ENCODE measurements at regions not wholly inside any gene's neighbourhood (a gene's known extent, or its start where the extent isn't known, plus 50 kb on each side); places are given as distances from the start of the nearest gene placed in this dataset.
"Not testable (repeated sequence)": the region's sequence is repeated elsewhere in the genome, so short reads cannot be mapped to it uniquely, and the experiment has no call there.

DNA sequence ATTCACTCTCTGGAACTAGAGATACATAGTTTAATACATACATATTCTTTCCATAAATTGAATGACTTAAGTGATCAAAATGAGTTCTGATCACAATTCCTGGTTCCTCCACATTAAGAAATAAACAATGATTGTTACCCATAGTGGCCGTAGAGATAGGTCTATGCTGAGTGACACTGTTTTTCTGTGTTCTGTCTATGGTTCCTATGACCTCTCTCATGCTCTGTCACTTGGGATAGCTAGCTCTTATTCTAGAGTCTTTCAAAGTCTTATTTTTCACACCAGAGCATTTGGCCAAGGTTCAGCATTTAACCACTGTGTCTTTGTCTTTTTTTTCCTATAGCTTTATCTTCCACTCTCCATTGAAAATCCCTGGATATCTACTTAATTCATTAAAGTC lies 132.4 kb downstream of the GOLGA6L6 start:
- no peaks in the 10 kb centered on the region for H3K4me1 ChIP-seq
- peaks cover 0 to 11% (median 0%) of the 10 kb centered on the region in 3 donors for H3K9me3 ChIP-seq
- H3K36me3 ChIP-seq: no peaks in the 10 kb centered on the region
- H3K27ac ChIP-seq: no peak overlapping the region
- TF ChIP-seq, protein P1, sequence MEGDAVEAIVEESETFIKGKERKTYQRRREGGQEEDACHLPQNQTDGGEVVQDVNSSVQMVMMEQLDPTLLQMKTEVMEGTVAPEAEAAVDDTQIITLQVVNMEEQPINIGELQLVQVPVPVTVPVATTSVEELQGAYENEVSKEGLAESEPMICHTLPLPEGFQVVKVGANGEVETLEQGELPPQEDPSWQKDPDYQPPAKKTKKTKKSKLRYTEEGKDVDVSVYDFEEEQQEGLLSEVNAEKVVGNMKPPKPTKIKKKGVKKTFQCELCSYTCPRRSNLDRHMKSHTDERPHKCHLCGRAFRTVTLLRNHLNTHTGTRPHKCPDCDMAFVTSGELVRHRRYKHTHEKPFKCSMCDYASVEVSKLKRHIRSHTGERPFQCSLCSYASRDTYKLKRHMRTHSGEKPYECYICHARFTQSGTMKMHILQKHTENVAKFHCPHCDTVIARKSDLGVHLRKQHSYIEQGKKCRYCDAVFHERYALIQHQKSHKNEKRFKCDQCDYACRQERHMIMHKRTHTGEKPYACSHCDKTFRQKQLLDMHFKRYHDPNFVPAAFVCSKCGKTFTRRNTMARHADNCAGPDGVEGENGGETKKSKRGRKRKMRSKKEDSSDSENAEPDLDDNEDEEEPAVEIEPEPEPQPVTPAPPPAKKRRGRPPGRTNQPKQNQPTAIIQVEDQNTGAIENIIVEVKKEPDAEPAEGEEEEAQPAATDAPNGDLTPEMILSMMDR (IDR thresholded peaks at IDR 0.05): no peak
- no peak overlapping the region for H3K4me3 ChIP-seq
- intact Hi-C loops (cut with DNase I; ENCODE audit: low total_unique reads): loop anchor here (10.0 kb wide), 1 partner anchor 64 kb away; no protein-coding TSS in a partner anchor
- H3K27me3 ChIP-seq: no peaks in the 10 kb centered on the region
- no peak for DNase-seq

DNA sequence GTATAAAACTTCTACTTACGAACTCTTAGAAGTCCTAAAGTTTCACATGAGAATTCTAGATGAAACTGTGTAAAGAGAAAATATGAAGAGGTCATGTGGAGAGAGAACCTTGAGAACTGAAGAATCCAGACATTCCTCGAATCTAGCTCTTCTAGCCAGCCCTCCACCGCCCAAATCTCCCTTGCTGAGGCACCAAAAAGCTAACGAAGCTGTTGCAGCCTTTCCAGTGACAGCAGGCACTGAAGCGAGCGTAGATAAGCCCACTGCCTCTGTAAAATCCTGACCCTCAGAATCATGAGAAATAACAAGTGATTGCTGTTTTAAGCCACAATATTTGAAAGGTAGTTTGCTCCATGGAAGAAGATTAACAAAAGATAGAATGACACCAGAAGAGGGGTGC lies 134.0 kb downstream of the GOLGA6L6 start:
- H3K27ac ChIP-seq: no peak overlapping the region
- no peak for DNase-seq
- TF ChIP-seq, protein P1 (IDR thresholded peaks at IDR 0.05): no peak
- no peaks in the 10 kb centered on the region for H3K4me1 ChIP-seq
- peaks cover 0 to 5% (median 0%) of the 10 kb centered on the region in 3 donors for H3K9me3 ChIP-seq
- intact Hi-C loops (cut with DNase I; ENCODE audit: low total_unique reads): loop anchor here (10.0 kb wide), 1 partner anchor 63 kb away; no protein-coding TSS in a partner anchor
- no peak overlapping the region for H3K4me3 ChIP-seq
- H3K27me3 ChIP-seq: no peaks in the 10 kb centered on the region
- H3K36me3 ChIP-seq: no peaks in the 10 kb centered on the region

DNA sequence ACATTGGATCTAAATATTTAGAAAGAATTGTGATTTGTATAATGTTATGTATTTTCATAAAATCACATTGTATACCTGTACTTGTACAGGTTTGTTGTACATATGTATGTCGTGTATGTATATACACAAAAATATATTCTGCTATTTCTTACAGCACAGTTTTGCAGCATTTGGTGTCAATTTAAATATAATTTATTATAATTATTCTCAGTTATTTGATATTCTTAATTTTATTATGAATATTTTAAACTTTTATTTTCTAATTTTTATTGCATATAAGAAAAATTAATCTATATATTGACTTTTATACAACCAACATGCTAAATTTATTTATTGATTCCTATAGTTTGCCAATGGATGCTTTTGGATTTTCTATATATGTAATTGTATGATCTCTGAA lies 137.0 kb downstream of the GOLGA6L6 start:
- H3K4me3 ChIP-seq, DNase-seq, H3K4me1 ChIP-seq, H3K27ac ChIP-seq, H3K27me3 ChIP-seq, H3K36me3 ChIP-seq: not testable (repeated sequence)
- intact Hi-C loops (cut with DNase I; ENCODE audit: low total_unique reads): loop anchor here (10.0 kb wide), 1 partner anchor 60 kb away; no protein-coding TSS in a partner anchor
- H3K9me3 ChIP-seq: peaks cover 0 to 21% (median 9%) of the 10 kb centered on the region in 3 donors

- intact Hi-C loops (cut with DNase I; ENCODE audit: low total_unique reads): loop anchor here (10.0 kb wide), 1 partner anchor 58 kb away; no protein-coding TSS in a partner anchor
- not testable (repeated sequence) for H3K4me3 ChIP-seq, H3K4me1 ChIP-seq, H3K27ac ChIP-seq, H3K27me3 ChIP-seq, H3K36me3 ChIP-seq, DNase-seq
- peaks cover 0 to 21% (median 9%) of the 10 kb centered on the region in 3 donors for H3K9me3 ChIP-seq
Observed at GRCh38 chr15:20402586-20402985, 139.0 kb downstream of the GOLGA6L6 start.

DNA sequence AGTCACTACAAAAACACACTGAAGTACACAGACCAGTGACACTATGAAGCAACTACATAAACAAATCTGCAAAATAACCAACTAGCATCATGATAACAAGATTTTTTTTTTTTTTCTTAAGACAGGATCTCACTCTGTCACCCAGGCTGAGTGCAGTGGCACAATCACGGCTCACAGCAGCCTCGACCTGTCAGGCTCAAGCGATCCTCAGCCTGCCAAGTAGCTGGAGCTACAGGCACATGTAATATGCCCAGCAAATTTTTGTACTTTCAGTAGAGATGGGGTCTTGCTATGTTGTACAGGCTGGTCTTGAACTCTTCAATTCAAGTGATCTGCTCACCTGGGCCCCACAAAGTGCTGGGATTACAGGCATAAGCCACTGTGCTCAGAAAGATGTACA lies 140.5 kb downstream of the GOLGA6L6 start:
- H3K4me3 ChIP-seq, H3K36me3 ChIP-seq, H3K27ac ChIP-seq, H3K27me3 ChIP-seq, H3K4me1 ChIP-seq, DNase-seq: not testable (repeated sequence)
- H3K9me3 ChIP-seq: peaks cover 0 to 16% (median 9%) of the 10 kb centered on the region in 3 donors
- intact Hi-C loops (cut with DNase I; ENCODE audit: low total_unique reads): loop anchor here (10.0 kb wide), 1 partner anchor 56 kb away; no protein-coding TSS in a partner anchor

GRCh38 chr15:20398680-20399079 lies 142.9 kb downstream of the GOLGA6L6 start:
- intact Hi-C loops (cut with DNase I; ENCODE audit: low total_unique reads); H3K27me3 ChIP-seq; H3K4me3 ChIP-seq; H3K27ac ChIP-seq; DNase-seq; H3K36me3 ChIP-seq; H3K4me1 ChIP-seq: not testable (repeated sequence)
- H3K9me3 ChIP-seq: peaks cover 0 to 16% (median 9%) of the 10 kb centered on the region in 3 donors

- H3K36me3 ChIP-seq; H3K9me3 ChIP-seq; H3K4me3 ChIP-seq; H3K27me3 ChIP-seq; H3K27ac ChIP-seq; H3K4me1 ChIP-seq; intact Hi-C loops (cut with DNase I; ENCODE audit: low total_unique reads); DNase-seq: not testable (repeated sequence)
Observed at GRCh38 chr15:20388161-20388560, 153.4 kb downstream of the GOLGA6L6 start.

DNA sequence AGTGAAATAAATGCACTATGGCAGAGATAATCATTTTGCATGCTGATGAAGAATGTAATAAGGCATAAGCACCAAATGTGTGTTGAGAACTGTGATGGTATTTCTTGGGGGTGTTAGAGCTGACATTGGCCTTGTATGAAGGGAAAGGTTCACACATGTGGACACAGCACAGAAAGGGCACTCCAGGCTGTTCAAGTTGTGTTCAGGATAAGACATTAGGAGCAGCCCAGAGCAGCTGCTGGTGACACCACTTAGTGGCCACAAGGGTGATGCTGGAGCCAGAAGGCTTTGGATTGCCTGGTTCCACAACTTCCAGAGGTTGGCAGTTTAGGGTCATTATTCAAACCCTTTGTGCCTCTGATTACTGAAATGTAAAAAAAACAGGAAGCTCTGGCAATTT lies 155.4 kb downstream of the GOLGA6L6 start:
- Histone ChIP-seq H3K4me1 (no peaks in the 10 kb centered on the region), H3K9me3 (peaks cover 0 to 3% (median 2%) of the 10 kb centered on the region in 3 donors), H3K4me3 (no peak overlapping the region), H3K27me3 (no peaks in the 10 kb centered on the region), H3K36me3 (no peaks in the 10 kb centered on the region), H3K27ac (no peak overlapping the region)
- DNase-seq: no peak
- intact Hi-C loops (cut with DNase I; ENCODE audit: low total_unique reads): no loop called here
- TF ChIP-seq, protein P1 (IDR thresholded peaks at IDR 0.05): no peak

DNA sequence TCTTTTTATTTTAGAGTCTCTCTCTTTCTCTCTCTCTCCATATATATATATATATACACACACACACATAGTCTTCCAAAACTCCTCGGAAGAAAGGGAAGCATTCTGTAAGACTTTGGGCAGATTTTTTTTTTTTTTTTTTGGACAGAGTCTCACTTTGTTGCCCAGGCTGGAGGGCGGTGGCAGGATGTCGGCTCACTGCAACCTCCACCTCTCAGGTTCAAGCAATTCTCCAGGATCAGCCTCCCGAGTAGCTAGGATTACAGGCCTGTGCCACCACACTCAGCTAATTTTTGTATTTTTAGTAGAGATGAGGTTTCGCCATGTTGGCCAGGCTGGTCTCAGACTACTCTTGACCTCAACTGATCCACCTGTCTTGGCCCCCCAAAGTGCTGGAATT lies 161.4 kb downstream of the GOLGA6L6 start:
- H3K4me3 ChIP-seq; H3K27ac ChIP-seq; H3K36me3 ChIP-seq; H3K27me3 ChIP-seq; DNase-seq; intact Hi-C loops (cut with DNase I; ENCODE audit: low total_unique reads); H3K9me3 ChIP-seq; H3K4me1 ChIP-seq: not testable (repeated sequence)

All from tibial artery (tissue), 4 donors.